Dermis blood vessel endothelial cell (primary cell): ENCODE measurements at regions not wholly inside any gene's neighbourhood (a gene's known extent, or its start where the extent isn't known, plus 50 kb on each side); places are given as distances from the start of the nearest gene placed in this dataset.

Source experiments
- DNase-seq: peaks from one replicate; pipeline ENCODE4 v3.0.0; 2010

- no peak for DNase-seq
Measured at GRCh38 chr22:27262361-27262760, 539.2 kb downstream of the MN1 start.

GRCh38 chr22:27264184-27264583 is 537.4 kb downstream of the MN1 start:
- no peak for DNase-seq

GRCh38 chr22:27267145-27267544 is 534.4 kb downstream of the MN1 start:
- no peak for DNase-seq

- no peak for DNase-seq
Measured at GRCh38 chr22:27269751-27270543, 531.6 kb downstream of the MN1 start.

GRCh38 chr22:27270818-27271510 is 530.6 kb downstream of the MN1 start:
- DNase-seq, result no peak

- DNase-seq, result no peak
Measured at GRCh38 chr22:27273436-27273835, 528.1 kb downstream of the MN1 start.

- no peak for DNase-seq
Measured at GRCh38 chr22:27273853-27274252, 527.7 kb downstream of the MN1 start.

GRCh38 chr22:27274770-27275449 is 526.6 kb downstream of the MN1 start:
- no peak for DNase-seq

GRCh38 chr22:27278946-27279345 is 522.6 kb downstream of the MN1 start:
- DNase-seq, result no peak

- DNase-seq, result no peak
Measured at GRCh38 chr22:27283240-27283639, 518.3 kb downstream of the MN1 start.

GRCh38 chr22:27283714-27284113 is 517.8 kb downstream of the MN1 start:
- peak; percentile 15 for DNase-seq

GRCh38 chr22:27284324-27284723 is 517.2 kb downstream of the MN1 start:
- DNase-seq, result no peak

- DNase-seq, result no peak
Measured at GRCh38 chr22:27286711-27287110, 514.8 kb downstream of the MN1 start.

- no peak for DNase-seq
Measured at GRCh38 chr22:27292542-27293299, 508.8 kb downstream of the MN1 start.

- no peak for DNase-seq
Measured at GRCh38 chr22:27293721-27294445, 507.7 kb downstream of the MN1 start.

GRCh38 chr22:27295040-27295439 is 506.5 kb downstream of the MN1 start:
- DNase-seq, result no peak

- no peak for DNase-seq
Measured at GRCh38 chr22:27295605-27296004, 506.0 kb downstream of the MN1 start.

GRCh38 chr22:27296091-27296675 is 505.4 kb downstream of the MN1 start:
- no peak for DNase-seq

- DNase-seq, result no peak
Measured at GRCh38 chr22:27297125-27297524, 504.4 kb downstream of the MN1 start.

GRCh38 chr22:27298332-27298731 is 503.2 kb downstream of the MN1 start:
- DNase-seq, result no peak

- DNase-seq, result no peak
Measured at GRCh38 chr22:27298742-27299141, 502.8 kb downstream of the MN1 start.
